HepG2 (cell line): ENCODE measurements at regions not wholly inside any gene's neighbourhood (a gene's known extent, or its start where the extent isn't known, plus 50 kb on each side); places are given as distances from the start of the nearest gene placed in this dataset.
A peak's percentile ranks its signal among the peaks of the same experiment; 100 is the strongest.
"Not testable (repeated sequence)": the region's sequence is repeated elsewhere in the genome, so short reads cannot be mapped to it uniquely, and the experiment has no call there.

Source experiments
- ATAC-seq: fragments of 200-7000 bp; cut with Tn5 transposase; 3 replicates; pipeline ENCODE4 v1.9.1; 2020; ENCODE audit warnings: mild to moderate bottlenecking, moderate library complexity
- BruUV-seq: library from RNA; stranded (reverse); fragments of 400-500 nt; replicated peaks from 2 replicates; lab custom pipeline; 2021; lab: Mats Ljungman, UMichigan
- CTCF ChIA-PET: fragments of 300-600 bp; formaldehyde crosslinking; extraction: SDS; loops from one replicate; lab custom pipeline; 2021; ENCODE audit warnings: low total read pairs, inconsistent platforms, low intra/inter-chr PET ratio; lab: Yijun Ruan, JAX
- POLR2A ChIA-PET: fragments of 350-600 bp; sonication (Branson Sonifier 250); formaldehyde crosslinking; loops from one replicate; lab custom pipeline; 2020; ENCODE audit warnings: antibody characterized with exemption, inconsistent platforms; lab: Yijun Ruan, JAX
- DNase-seq: peaks from one replicate; pipeline ENCODE4 v3.0.0-alpha.2; 2015; ENCODE audit warnings: low spot score
- FAIRE-seq: peaks from 3 replicates; lab custom pipeline; 2011; peaks lifted over from hg19 to GRCh38; lab: Jason Lieb, UNC
- H2AFZ ChIP-seq: one replicate; pipeline ENCODE4 v1.6.1; 2011; ENCODE audit warnings: low read length, inconsistent platforms
- H3K27ac ChIP-seq: fragments of 300-600 bp; 3 replicates; pipeline ENCODE4 v1.8.0; 2011; ENCODE audit warnings: mixed run types, mild to moderate bottlenecking, mixed read lengths, low read length, inconsistent platforms; ENCODE audit not compliant: insufficient read depth; ENCODE audit errors: extremely low read length
- H3K27me3 ChIP-seq, 2 experiments: fragments of 200-600 bp in 1 of 2; 2 replicates in 1 of 2; 3 replicates in 1 of 2; pipeline versions ENCODE4 v1.6.0 to v1.8.0; 2011; ENCODE audit warnings: low read length in 2 of 2, mild to moderate bottlenecking in 2 of 2, moderate library complexity in 2 of 2, inconsistent platforms in 1 of 2; ENCODE audit not compliant: insufficient read depth in 2 of 2, control insufficient read depth in 1 of 2
- H3K36me3 ChIP-seq, 2 experiments: fragments of 200-600 bp in 1 of 2; replicated peaks in 1 of 2; 2 replicates in 1 of 2; 3 replicates in 1 of 2; pipeline versions ENCODE4 v1.5.1 to v1.8.0; 2011; ENCODE audit warnings: low read length in 2 of 2, inconsistent platforms in 1 of 2; ENCODE audit not compliant: insufficient read depth in 2 of 2, control insufficient read depth in 1 of 2
- H3K4me1 ChIP-seq: 2 replicates; pipeline ENCODE4 v1.5.1; 2012; ENCODE audit warnings: low read length, inconsistent platforms; ENCODE audit not compliant: insufficient read depth
- H3K4me2 ChIP-seq: 2 replicates; pipeline ENCODE4 v1.6.0; 2011; ENCODE audit warnings: low read depth, low read length, inconsistent platforms
- H3K4me3 ChIP-seq, 3 experiments: fragments of 200-600 bp in 1 of 3; sonication (generic), shearing (Covaris generic) in 1 of 3; replicated peaks in 1 of 3; 2 replicates each; pipeline ENCODE4 v1.5.1; 2011 to 2016; ENCODE audit warnings: low read length in 3 of 3, inconsistent platforms in 2 of 3, low read depth in 2 of 3, mild to moderate bottlenecking in 2 of 3, control low read depth in 1 of 3, mixed read lengths in 1 of 3; ENCODE audit not compliant: insufficient read depth in 1 of 3
- H3K79me2 ChIP-seq: one replicate; pipeline ENCODE4 v1.6.1; 2011; ENCODE audit warnings: low read length, inconsistent platforms; ENCODE audit not compliant: insufficient read depth
- H3K9ac ChIP-seq: 2 replicates; pipeline ENCODE4 v1.6.0; 2011; ENCODE audit warnings: mild to moderate bottlenecking, low read depth, low read length, inconsistent platforms; ENCODE audit not compliant: insufficient read depth
- H3K9me3 ChIP-seq: 2 replicates; pipeline ENCODE4 v1.5.1; 2012; ENCODE audit warnings: mild to moderate bottlenecking, low read length
- H4K20me1 ChIP-seq: 2 replicates; pipeline ENCODE4 v1.6.0; 2011; ENCODE audit warnings: inconsistent platforms, mild to moderate bottlenecking, low read length, moderate library complexity; ENCODE audit not compliant: insufficient read depth
- DMAP1 ChIP-seq: IDR thresholded peaks from 2 replicates; pipeline ENCODE4 v1.6.1; 2016
- FOXK1 ChIP-seq: sonication (generic); formaldehyde crosslinking; IDR thresholded peaks from 2 replicates; pipeline ENCODE4 v1.4.0; 2020; ENCODE audit warnings: low read depth, missing genetic modification reagents, borderline replicate concordance
- KLF16 ChIP-seq, 2 experiments: sonication (generic) in 1 of 2; formaldehyde crosslinking in 1 of 2; IDR thresholded peaks; 2 replicates each; pipeline versions ENCODE4 v1.6.1 to v1.8.0; 2016 to 2023; ENCODE audit warnings: missing genetic modification reagents in 2 of 2, missing compliant biosample characterization in 1 of 2
- MAFK ChIP-seq, 2 experiments: IDR thresholded peaks in 1 of 2; conservative IDR thresholded peaks in 1 of 2; 2 replicates each; pipeline ENCODE4 v1.6.1; 2011; ENCODE audit warnings: improper control_type of control experiment in 2 of 2, low read length in 2 of 2
- ZNF281 ChIP-seq: sonication (generic); formaldehyde crosslinking; IDR thresholded peaks from 2 replicates; pipeline ENCODE4 v1.4.0; 2020; ENCODE audit warnings: missing genetic modification reagents, borderline replicate concordance
- ZNF746 ChIP-seq: sonication (generic); formaldehyde crosslinking; IDR thresholded peaks from 2 replicates; pipeline ENCODE4 v1.8.0; 2022; ENCODE audit warnings: mild to moderate bottlenecking, missing genetic modification reagents
- WGBS: methylation state at CpG from one replicate; pipeline ENCODE4 v1.1.6; 2017; ENCODE audit warnings: low lambda C conversion rate; 5-methylcytosine and 5-hydroxymethylcytosine counted together
- in situ Hi-C: cut with HindIII; loops from 2 replicates; pipeline ENCODE4 v1.10.0; 2017; ENCODE audit warnings: low pct_unique_long_range_greater_than_20kb; ENCODE audit not compliant: extremely low pct_ligation_motif_present
- intact Hi-C: fragments of 100-400 bp; cut with micrococcal nuclease; formaldehyde crosslinking; loops from one replicate; pipeline ENCODE4 v1.10.0; 2022; ENCODE audit not compliant: unreplicated experiment

GRCh38 chr2:88885679-88886416, 194.4 kb downstream of the RPIA start:
- WGBS, result 6% methylated on average over 10 of the region's 11 CpGs
- no peak overlapping the region for H3K4me2 ChIP-seq
- no TSS peak for BruUV-seq
- FAIRE-seq, result no peak
- H3K36me3 ChIP-seq, result no peaks in the 10 kb centered on the region
- POLR2A ChIA-PET, result no interaction called here
- in situ Hi-C loops, result no loop called here
- peaks cover 0 to 1% of the 10 kb centered on the region in 2 experiments; a peak in 2 of 5 replicates for H3K27me3 ChIP-seq
- no peaks in the 10 kb centered on the region for H4K20me1 ChIP-seq
- DNase-seq, result no peak
- no peak overlapping the region for H3K9ac ChIP-seq
- H3K9me3 ChIP-seq, result no peaks in the 10 kb centered on the region
- H3K4me3 ChIP-seq, result no peak overlapping the region
- H3K79me2 ChIP-seq, result no peaks in the 10 kb centered on the region
- no peak for TF ChIP-seq DMAP1 (CRISPR knock-in tag)
- no peak for TF ChIP-seq ZNF281 (CRISPR knock-in tag)
- no peak for TF ChIP-seq FOXK1
- no peak for TF ChIP-seq ZNF746 (CRISPR knock-in tag)
- no peak for TF ChIP-seq KLF16 (CRISPR knock-in tag; IDR thresholded peaks at IDR 0.05)
- 0 out of 4 replicates have a peak, but pooled peaks of 1 of the 2 experiments have one; percentile 8 for TF ChIP-seq MAFK (conservative IDR thresholded peaks at IDR 0.05 in 1 of 2, IDR thresholded peaks at IDR 0.05 in 1 of 2; ENCODE audit: low read length in 2 of 2)
- ATAC-seq, result no peak
- intact Hi-C loops, result loop anchor here (10.0 kb wide), 1 partner anchor 269 kb away; no protein-coding TSS in a partner anchor
- no peak overlapping the region for H2AFZ ChIP-seq
- CTCF ChIA-PET, result no interaction called here
- no peaks in the 10 kb centered on the region for H3K4me1 ChIP-seq
- no peak overlapping the region for H3K27ac ChIP-seq

- H3K4me1 ChIP-seq, POLR2A ChIA-PET, H3K4me2 ChIP-seq, ATAC-seq, H3K79me2 ChIP-seq, DNase-seq, H3K27ac ChIP-seq, BruUV-seq, H2AFZ ChIP-seq, H3K36me3 ChIP-seq, H3K9ac ChIP-seq, H3K4me3 ChIP-seq, CTCF ChIA-PET, H3K27me3 ChIP-seq, in situ Hi-C loops, H4K20me1 ChIP-seq, H3K9me3 ChIP-seq: not testable (repeated sequence)
- 22% methylated on average over 5 of the region's 5 CpGs for WGBS
- intact Hi-C loops, result loop anchor here (10.0 kb wide), 1 partner anchor 267 kb away; no protein-coding TSS in a partner anchor
- peak; percentile 18 for FAIRE-seq
These were observed 196.0 kb downstream of the RPIA start for GRCh38 chr2:88887466-88887865.
